IMR-90 (cell line): ENCODE measurements at regions not wholly inside any gene's neighbourhood (a gene's known extent, or its start where the extent isn't known, plus 50 kb on each side); places are given as distances from the start of the nearest gene placed in this dataset.

Experiments
- CEBPB ChIP-seq: IDR thresholded peaks from 2 replicates; pipeline ENCODE4 v1.6.1; 2012; ENCODE audit warnings: low read depth, low read length, improper control_type of control experiment
- CTCF ChIP-seq: conservative IDR thresholded peaks from 2 replicates; pipeline ENCODE4 v1.5.1; 2012; ENCODE audit warnings: mild to moderate bottlenecking, low read depth, low read length, improper control_type of control experiment
- POLR2A ChIP-seq: IDR thresholded peaks from 2 replicates; pipeline ENCODE4 v1.6.1; 2012; ENCODE audit warnings: mild to moderate bottlenecking, low read depth, low read length
- RCOR1 ChIP-seq: IDR thresholded peaks from 2 replicates; pipeline ENCODE4 v1.6.1; 2012; ENCODE audit warnings: mild to moderate bottlenecking, low read length, improper control_type of control experiment; ENCODE audit not compliant: insufficient replicate concordance

GRCh38 chr10:65570143-65571010 is 1355.5 kb upstream of the LRRTM3 start:
- TF ChIP-seq CTCF (no peak), RCOR1 (no peak), CEBPB (no peak), POLR2A (no peak)
